ENCODE measurements at regions not wholly inside any gene's neighbourhood (a gene's known extent, or its start where the extent isn't known, plus 50 kb on each side); places are given as distances from the start of the nearest gene placed in this dataset.
"Not testable (repeated sequence)": the region's sequence is repeated elsewhere in the genome, so short reads cannot be mapped to it uniquely, and the experiment has no call there.

GRCh38 chr3:160047876-160048275 is 59.2 kb downstream of the IL12A start:
- DNase-seq: no peak
- in situ Hi-C loops (cut with MboI; ENCODE audit: low pct_unique_long_range_greater_than_20kb, low sequenced_read_pairs): no loop called here

- no peak for DNase-seq
- in situ Hi-C loops (cut with MboI; ENCODE audit: low pct_unique_long_range_greater_than_20kb, low sequenced_read_pairs): no loop called here
Measured at GRCh38 chr3:160049038-160049437, 60.4 kb downstream of the IL12A start.

GRCh38 chr3:160049565-160049964 is 60.9 kb downstream of the IL12A start:
- DNase-seq: no peak
- in situ Hi-C loops (cut with MboI; ENCODE audit: low pct_unique_long_range_greater_than_20kb, low sequenced_read_pairs): no loop called here

GRCh38 chr3:160049988-160050387 is 61.4 kb downstream of the IL12A start:
- in situ Hi-C loops (cut with MboI; ENCODE audit: low pct_unique_long_range_greater_than_20kb, low sequenced_read_pairs): no loop called here
- no peak for DNase-seq

- no peak for DNase-seq
- in situ Hi-C loops (cut with MboI; ENCODE audit: low pct_unique_long_range_greater_than_20kb, low sequenced_read_pairs): no loop called here
Measured at GRCh38 chr3:160052385-160053047, 63.9 kb downstream of the IL12A start.

- no peak for DNase-seq
- in situ Hi-C loops (cut with MboI; ENCODE audit: low pct_unique_long_range_greater_than_20kb, low sequenced_read_pairs): no loop called here
Measured at GRCh38 chr3:160053048-160053391, 64.4 kb downstream of the IL12A start.

- DNase-seq; in situ Hi-C loops (cut with MboI; ENCODE audit: low pct_unique_long_range_greater_than_20kb, low sequenced_read_pairs): not testable (repeated sequence)
Measured at GRCh38 chr3:160054862-160055261, 66.2 kb downstream of the IL12A start.

GRCh38 chr3:160055659-160056058 is 67.0 kb downstream of the IL12A start:
- in situ Hi-C loops (cut with MboI; ENCODE audit: low pct_unique_long_range_greater_than_20kb, low sequenced_read_pairs): no loop called here
- no peak for DNase-seq

GRCh38 chr3:160057331-160057730 is 68.7 kb downstream of the IL12A start:
- in situ Hi-C loops (cut with MboI; ENCODE audit: low pct_unique_long_range_greater_than_20kb, low sequenced_read_pairs): no loop called here
- DNase-seq: no peak

- no peak for DNase-seq
- in situ Hi-C loops (cut with MboI; ENCODE audit: low pct_unique_long_range_greater_than_20kb, low sequenced_read_pairs): no loop called here
Measured at GRCh38 chr3:160060409-160061027, 71.9 kb downstream of the IL12A start.

- DNase-seq: no peak
- in situ Hi-C loops (cut with MboI; ENCODE audit: low pct_unique_long_range_greater_than_20kb, low sequenced_read_pairs): no loop called here
Measured at GRCh38 chr3:160061525-160061924, 72.9 kb downstream of the IL12A start.

GRCh38 chr3:160065282-160065681 is 76.6 kb downstream of the IL12A start:
- in situ Hi-C loops (cut with MboI; ENCODE audit: low pct_unique_long_range_greater_than_20kb, low sequenced_read_pairs): no loop called here
- DNase-seq: no peak

- in situ Hi-C loops (cut with MboI; ENCODE audit: low pct_unique_long_range_greater_than_20kb, low sequenced_read_pairs): no loop called here
- DNase-seq: no peak
Measured at GRCh38 chr3:160065786-160066185, 77.2 kb downstream of the IL12A start.

- in situ Hi-C loops (cut with MboI; ENCODE audit: low pct_unique_long_range_greater_than_20kb, low sequenced_read_pairs): no loop called here
Measured at GRCh38 chr3:160069986-160070385, 81.4 kb downstream of the IL12A start.

GRCh38 chr3:160076519-160076918 is 87.9 kb downstream of the IL12A start:
- in situ Hi-C loops (cut with MboI; ENCODE audit: low pct_unique_long_range_greater_than_20kb, low sequenced_read_pairs): no loop called here
- DNase-seq: no peak

More at GRCh38 chr3:160069986-160070385, 81.4 kb downstream of the IL12A start:
- DNase-seq: peak; percentile 43

GRCh38 chr3:160078533-160078932 is 89.9 kb downstream of the IL12A start:
- no peak for DNase-seq

GRCh38 chr3:160081958-160082533 is 93.4 kb downstream of the IL12A start:
- DNase-seq: no peak
- in situ Hi-C loops (cut with MboI; ENCODE audit: low pct_unique_long_range_greater_than_20kb, low sequenced_read_pairs): no loop called here

More at GRCh38 chr3:160078533-160078932, 89.9 kb downstream of the IL12A start:
- in situ Hi-C loops (cut with MboI; ENCODE audit: low pct_unique_long_range_greater_than_20kb, low sequenced_read_pairs): no loop called here

- in situ Hi-C loops (cut with MboI; ENCODE audit: low pct_unique_long_range_greater_than_20kb, low sequenced_read_pairs): no loop called here
- DNase-seq: no peak
Measured at GRCh38 chr3:160084998-160085397, 96.4 kb downstream of the IL12A start.

GRCh38 chr3:160088492-160089137 is 100.0 kb downstream of the IL12A start:
- in situ Hi-C loops (cut with MboI; ENCODE audit: low pct_unique_long_range_greater_than_20kb, low sequenced_read_pairs): no loop called here
- DNase-seq: no peak

- DNase-seq: no peak
- in situ Hi-C loops (cut with MboI; ENCODE audit: low pct_unique_long_range_greater_than_20kb, low sequenced_read_pairs): no loop called here
Measured at GRCh38 chr3:160090653-160091052, 102.0 kb downstream of the IL12A start.

Measured in KBM-7 (cell line).